B cell (primary cell): ENCODE measurements at regions not wholly inside any gene's neighbourhood (a gene's known extent, or its start where the extent isn't known, plus 50 kb on each side); places are given as distances from the start of the nearest gene placed in this dataset.

Source experiments
- ATAC-seq: fragments of 200-7000 bp; cut with Tn5 transposase; one replicate; pipeline ENCODE4 v1.10.0; 2021; ENCODE audit warnings: low read depth, mild to moderate bottlenecking, moderate number of reproducible peaks, moderate library complexity
- CTCF ChIA-PET: fragments of 350-600 bp; sonication (Branson Sonifier 250); formaldehyde crosslinking; loops from one replicate; lab custom pipeline; 2021; ENCODE audit warnings: antibody characterized with exemption, inconsistent platforms; lab: Charles Lee
- POLR2A ChIA-PET: fragments of 350-600 bp; sonication (Branson Sonifier 250); formaldehyde crosslinking; loops from one replicate; lab custom pipeline; 2021; ENCODE audit warnings: antibody characterized with exemption; lab: Charles Lee
- DNase-seq: peaks from one replicate; pipeline ENCODE4 v3.0.0; 2013
- H2AFZ ChIP-seq: 2 replicates; pipeline ENCODE4 v1.6.1; 2012; ENCODE audit warnings: mild to moderate bottlenecking, low read depth, low read length; ENCODE audit not compliant: insufficient read depth, poor library complexity, severe bottlenecking
- H3K27ac ChIP-seq, 2 donors: 1 replicate in 1 of 2; 2 replicates in 1 of 2; pipeline ENCODE4 v1.5.1; 2012 to 2013; ENCODE audit warnings: low read length in 2 of 2, mild to moderate bottlenecking in 2 of 2, moderate library complexity in 1 of 2
- H3K27me3 ChIP-seq, 4 experiments: fragments of 200-600 bp in 1 of 4; sonication (generic) in 1 of 4; replicated peaks in 1 of 4; 1 replicate in 2 of 4; 2 replicates in 2 of 4; pipeline versions ENCODE4 v1.6.1 to v1.7.0; 2013 to 2016; ENCODE audit warnings: low read length in 3 of 4, mild to moderate bottlenecking in 2 of 4, mixed read lengths in 1 of 4, moderate library complexity in 1 of 4; ENCODE audit not compliant: insufficient read depth in 4 of 4, control insufficient read depth in 3 of 4; ENCODE audit errors: control extremely low read depth in 1 of 4
- H3K36me3 ChIP-seq, 2 experiments: replicated peaks in 1 of 2; 1 replicate in 1 of 2; 2 replicates in 1 of 2; pipeline versions ENCODE4 v1.6.1 to v1.7.1; 2013; ENCODE audit warnings: low read length in 1 of 2; ENCODE audit not compliant: insufficient read depth in 2 of 2, control insufficient read depth in 1 of 2; ENCODE audit errors: control extremely low read depth in 1 of 2, extremely low read depth in 1 of 2
- H3K4me1 ChIP-seq, 2 donors: fragments of 200-600 bp in 1 of 2; sonication (generic) in 1 of 2; 1 replicate in 1 of 2; 2 replicates in 1 of 2; pipeline versions ENCODE4 v1.5.1 to v1.6.1; 2013 to 2017; ENCODE audit warnings: low read length in 2 of 2; ENCODE audit not compliant: control insufficient read depth in 2 of 2, insufficient read depth in 2 of 2
- H3K4me2 ChIP-seq: replicated peaks from 2 replicates; pipeline ENCODE3; 2012; ENCODE audit warnings: mild to moderate bottlenecking, low read depth, low read length; ENCODE audit not compliant: poor library complexity, severe bottlenecking
- H3K4me3 ChIP-seq, 5 experiments: fragments of 200-600 bp in 1 of 5; sonication (generic) in 1 of 5; 1 replicate in 3 of 5; 2 replicates in 2 of 5; pipeline versions ENCODE4 v1.5.1 to v1.7.0; 2011 to 2016; ENCODE audit warnings: low read length in 4 of 5, mild to moderate bottlenecking in 4 of 5, low read depth in 2 of 5, control low read depth in 1 of 5, moderate library complexity in 1 of 5; ENCODE audit not compliant: insufficient read depth in 1 of 5; ENCODE audit errors: control extremely low read depth in 1 of 5, extremely low read depth in 1 of 5
- H3K79me2 ChIP-seq: fragments of 200-600 bp; sonication (generic); one replicate; pipeline ENCODE4 v1.6.0; 2016; ENCODE audit warnings: low read length; ENCODE audit not compliant: control insufficient read depth, insufficient read depth
- H3K9ac ChIP-seq: fragments of 200-600 bp; sonication (generic); 2 replicates; pipeline ENCODE4 v1.6.1; 2017; ENCODE audit warnings: mild to moderate bottlenecking, low read length, moderate library complexity
- H3K9me3 ChIP-seq, 3 donors: one replicate each; pipeline versions ENCODE4 v1.6.1 to v1.7.1; 2013; ENCODE audit warnings: low read length in 2 of 3; ENCODE audit not compliant: control insufficient read depth in 2 of 3, insufficient read depth in 1 of 3; ENCODE audit errors: control extremely low read depth in 1 of 3
- H4K20me1 ChIP-seq: 2 replicates; pipeline ENCODE4 v1.6.0; 2012; ENCODE audit warnings: mild to moderate bottlenecking, low read length; ENCODE audit not compliant: insufficient read depth, control insufficient read depth, poor library complexity, severe bottlenecking
- H3K27ac Mint-ChIP-seq: one replicate; pipeline ENCODE4 v1.8.0; 2021; ENCODE audit warnings: mixed read lengths
- H3K27me3 Mint-ChIP-seq: one replicate; pipeline ENCODE4 v1.8.0; 2021; ENCODE audit warnings: mixed read lengths
- H3K4me1 Mint-ChIP-seq: one replicate; pipeline ENCODE4 v1.8.0; 2021; ENCODE audit warnings: mixed read lengths
- H3K4me3 Mint-ChIP-seq: one replicate; pipeline ENCODE4 v1.8.0; 2021; ENCODE audit warnings: mixed read lengths
- H3K9me3 Mint-ChIP-seq: one replicate; pipeline ENCODE4 v1.8.0; 2022; ENCODE audit warnings: mixed read lengths; ENCODE audit not compliant: insufficient read depth
- EZH2 ChIP-seq: IDR thresholded peaks from 2 replicates; pipeline ENCODE4 v1.6.1; 2012; ENCODE audit warnings: borderline replicate concordance, low read depth, mild to moderate bottlenecking, moderate library complexity, low read length; ENCODE audit not compliant: insufficient read depth, poor library complexity, severe bottlenecking
- WGBS: methylation state at CpG from one replicate; pipeline ENCODE4 v1.1.5; 2013; ENCODE audit warnings: missing lambda C conversion rate; ENCODE audit not compliant: insufficient coverage; 5-methylcytosine and 5-hydroxymethylcytosine counted together
- intact Hi-C: fragments of 100-400 bp; cut with micrococcal nuclease; formaldehyde crosslinking; loops from one replicate; pipeline ENCODE4 v1.10.0; 2022
- TF ChIP-seq, protein P1 (sequence below): fragments of 200-600 bp; IDR thresholded peaks from one replicate; pipeline ENCODE4 v1.8.0; 2022; ENCODE audit warnings: antibody characterized with exemption, mild to moderate bottlenecking

DNA sequence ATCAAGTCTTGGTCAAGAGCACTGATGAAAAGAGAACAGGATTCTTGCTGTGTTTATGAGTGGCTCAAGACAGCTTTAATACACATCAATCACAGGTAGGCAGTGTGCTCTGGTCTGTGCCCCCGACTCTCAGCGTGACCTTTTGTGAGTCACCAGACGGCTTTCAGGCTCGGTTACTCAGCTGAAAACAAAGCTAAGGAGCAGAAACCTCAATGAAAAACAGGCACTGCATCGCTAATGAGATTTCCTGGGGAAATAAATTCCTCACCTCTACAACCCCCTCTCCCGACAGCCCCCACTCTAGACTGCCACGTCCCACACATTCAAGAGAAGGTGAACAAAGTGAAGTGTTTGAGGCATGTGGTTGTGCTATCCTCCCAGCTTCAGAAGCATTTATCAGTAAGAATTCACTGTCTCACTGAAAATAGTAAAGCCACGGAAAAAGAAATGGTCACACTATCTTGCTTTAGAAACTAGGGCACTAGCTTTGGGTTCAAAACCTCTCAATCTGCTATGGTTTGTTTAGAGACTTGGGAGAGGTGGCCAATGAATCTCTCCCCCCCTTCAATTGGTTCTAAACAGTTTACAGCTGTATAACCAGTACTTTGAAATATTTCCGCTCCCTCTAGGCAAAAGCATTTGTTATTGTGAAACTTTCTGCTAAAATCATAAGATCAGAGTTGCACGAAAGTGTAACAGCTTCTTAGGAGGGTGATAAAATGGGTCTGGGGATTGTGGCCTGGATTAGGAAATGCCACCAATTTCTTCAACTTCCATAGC, 199.5 kb upstream of the PMFBP1 start:
- no peak for ATAC-seq
- Histone ChIP-seq H3K4me1 (no peaks in the 10 kb centered on the region), H3K9ac (no peak overlapping the region), H2AFZ (no peak overlapping the region), H3K79me2 (no peaks in the 10 kb centered on the region), H4K20me1 (no peaks in the 10 kb centered on the region), H3K36me3 (no peaks in the 10 kb centered on the region), H3K9me3 (peaks cover 0 to 10% (median 2%) of the 10 kb centered on the region in 3 donors), H3K27me3 (no peaks in the 10 kb centered on the region), H3K4me3 (no peak overlapping the region), H3K27ac (no peak overlapping the region), H3K4me2 (no peak overlapping the region)
- POLR2A ChIA-PET: no interaction called here
- H3K9me3 Mint-ChIP-seq: peaks cover 4% of the 10 kb centered on the region
- intact Hi-C loops: no loop called here
- no peaks in the 10 kb centered on the region for H3K27me3 Mint-ChIP-seq
- DNase-seq: no peak
- H3K4me3 Mint-ChIP-seq: no peak overlapping the region
- no peak overlapping the region for H3K27ac Mint-ChIP-seq
- no peak for TF ChIP-seq EZH2
- CTCF ChIA-PET: no interaction called here
- 22% methylated on average over 4 of the region's 10 CpGs for WGBS
- no peaks in the 10 kb centered on the region for H3K4me1 Mint-ChIP-seq

DNA sequence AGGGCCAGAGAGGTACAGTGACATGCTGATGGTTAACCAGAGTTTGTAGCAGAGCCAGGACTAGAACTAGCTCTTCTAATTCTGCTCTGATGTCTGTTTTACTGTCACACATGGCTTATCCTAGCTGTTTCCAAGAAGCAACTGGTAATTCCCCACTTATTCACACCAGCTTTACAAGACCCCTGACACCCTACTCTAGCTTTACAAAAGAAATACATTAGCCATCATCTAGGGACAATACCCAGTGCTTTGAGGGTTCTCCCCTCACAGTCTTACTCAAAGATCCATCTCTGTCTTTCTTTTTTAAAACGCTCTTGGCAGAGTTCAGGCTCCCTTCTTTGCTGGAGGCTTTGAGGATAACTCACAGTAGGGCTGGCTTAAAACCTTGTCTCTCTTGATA, 197.3 kb upstream of the PMFBP1 start:
- intact Hi-C loops: no loop called here
- no peak overlapping the region for H3K4me3 ChIP-seq
- H3K36me3 ChIP-seq: no peaks in the 10 kb centered on the region
- H3K79me2 ChIP-seq: no peaks in the 10 kb centered on the region
- no peaks in the 10 kb centered on the region for H4K20me1 ChIP-seq
- ChIA-PET POLR2A (no interaction called here), CTCF (no interaction called here)
- H3K4me1 ChIP-seq: no peaks in the 10 kb centered on the region
- peaks cover 4% of the 10 kb centered on the region for H3K9me3 Mint-ChIP-seq
- peaks cover 0 to 13% (median 2%) of the 10 kb centered on the region in 3 donors for H3K9me3 ChIP-seq
- H3K27ac Mint-ChIP-seq: no peak overlapping the region
- no peak overlapping the region for H3K27ac ChIP-seq
- no peak overlapping the region for H2AFZ ChIP-seq
- ATAC-seq (no peak), DNase-seq (no peak)
- no CpG with 5 or more reads among the region's 1 CpG for WGBS
- no peaks in the 10 kb centered on the region for H3K27me3 Mint-ChIP-seq
- TF ChIP-seq, protein P1, sequence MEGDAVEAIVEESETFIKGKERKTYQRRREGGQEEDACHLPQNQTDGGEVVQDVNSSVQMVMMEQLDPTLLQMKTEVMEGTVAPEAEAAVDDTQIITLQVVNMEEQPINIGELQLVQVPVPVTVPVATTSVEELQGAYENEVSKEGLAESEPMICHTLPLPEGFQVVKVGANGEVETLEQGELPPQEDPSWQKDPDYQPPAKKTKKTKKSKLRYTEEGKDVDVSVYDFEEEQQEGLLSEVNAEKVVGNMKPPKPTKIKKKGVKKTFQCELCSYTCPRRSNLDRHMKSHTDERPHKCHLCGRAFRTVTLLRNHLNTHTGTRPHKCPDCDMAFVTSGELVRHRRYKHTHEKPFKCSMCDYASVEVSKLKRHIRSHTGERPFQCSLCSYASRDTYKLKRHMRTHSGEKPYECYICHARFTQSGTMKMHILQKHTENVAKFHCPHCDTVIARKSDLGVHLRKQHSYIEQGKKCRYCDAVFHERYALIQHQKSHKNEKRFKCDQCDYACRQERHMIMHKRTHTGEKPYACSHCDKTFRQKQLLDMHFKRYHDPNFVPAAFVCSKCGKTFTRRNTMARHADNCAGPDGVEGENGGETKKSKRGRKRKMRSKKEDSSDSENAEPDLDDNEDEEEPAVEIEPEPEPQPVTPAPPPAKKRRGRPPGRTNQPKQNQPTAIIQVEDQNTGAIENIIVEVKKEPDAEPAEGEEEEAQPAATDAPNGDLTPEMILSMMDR: no peak
- TF ChIP-seq EZH2: no peak
- H3K4me3 Mint-ChIP-seq: no peak overlapping the region
- H3K27me3 ChIP-seq: no peaks in the 10 kb centered on the region
- no peak overlapping the region for H3K4me2 ChIP-seq
- no peak overlapping the region for H3K9ac ChIP-seq
- no peaks in the 10 kb centered on the region for H3K4me1 Mint-ChIP-seq
